ENCODE measurements at regions not wholly inside any gene's neighbourhood (a gene's known extent, or its start where the extent isn't known, plus 50 kb on each side); places are given as distances from the start of the nearest gene placed in this dataset.
"Not testable (repeated sequence)": the region's sequence is repeated elsewhere in the genome, so short reads cannot be mapped to it uniquely, and the experiment has no call there.

- DNase-seq = no peak
Observed at GRCh38 chr15:95021816-95022215, 790.5 kb downstream of the MCTP2 start.

GRCh38 chr15:95024351-95024750, 793.0 kb downstream of the MCTP2 start:
- peak; percentile 35 for DNase-seq

DNA sequence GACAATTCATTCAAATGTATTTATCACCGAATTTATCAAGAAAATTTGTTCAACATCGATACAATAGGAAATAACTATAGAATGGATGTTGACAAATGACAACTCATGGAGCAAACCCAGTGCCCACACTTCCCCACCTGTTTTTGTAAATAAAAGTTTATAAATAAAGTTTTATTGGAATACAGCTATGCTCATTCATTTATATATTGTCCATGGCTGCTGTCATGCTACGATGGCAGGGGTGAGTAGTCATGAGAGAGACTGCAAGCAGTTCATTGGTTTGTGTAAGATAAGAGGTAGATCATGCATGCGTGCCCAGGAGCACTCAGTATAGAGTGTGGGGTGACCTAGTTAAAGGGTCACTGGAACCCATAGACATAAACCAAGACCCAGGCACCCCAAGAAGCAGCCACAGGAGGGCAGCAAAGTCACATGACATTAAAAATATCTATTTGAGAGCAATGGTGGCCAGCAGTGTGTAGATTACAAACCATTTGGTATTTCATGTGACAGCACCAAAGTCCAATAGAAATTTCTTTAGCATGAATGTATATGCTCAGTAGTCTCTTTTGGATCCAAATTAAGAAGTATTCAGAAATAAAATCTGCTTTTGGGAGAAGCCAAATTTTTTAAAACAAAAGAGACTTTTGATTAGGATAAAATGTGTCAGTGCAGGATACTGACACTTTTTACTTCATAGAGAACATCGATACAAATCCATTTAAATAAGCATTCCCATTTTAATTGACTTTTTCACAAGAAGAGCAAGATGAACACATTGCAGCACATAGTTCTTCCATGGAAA, 794.8 kb downstream of the MCTP2 start:
- DNase-seq = peak; percentile 73

- DNase-seq = no peak
Observed at GRCh38 chr15:95027981-95028380, 796.6 kb downstream of the MCTP2 start.

- DNase-seq = no peak
Observed at GRCh38 chr15:95032156-95032555, 800.8 kb downstream of the MCTP2 start.

- no peak for DNase-seq
Observed at GRCh38 chr15:95035106-95035505, 803.7 kb downstream of the MCTP2 start.

DNA sequence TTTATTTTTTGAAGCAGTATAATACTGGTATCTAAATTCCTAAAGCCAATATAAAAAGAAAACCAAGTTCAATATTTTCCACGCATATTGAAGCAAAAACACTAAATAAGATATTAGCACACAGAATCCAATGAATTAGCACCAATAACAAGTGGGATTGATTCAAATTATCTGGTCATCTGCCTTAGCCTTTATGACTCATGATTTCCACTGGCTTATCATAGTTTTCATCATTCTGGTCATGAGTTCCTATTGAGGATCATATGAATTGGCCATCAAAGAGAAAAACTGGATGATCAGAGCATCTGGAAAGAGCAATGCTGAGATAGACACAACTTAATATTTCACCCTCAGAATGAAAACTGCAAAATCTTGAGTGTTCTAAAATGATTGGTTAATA, 809.9 kb downstream of the MCTP2 start:
- DNase-seq = no peak

DNA sequence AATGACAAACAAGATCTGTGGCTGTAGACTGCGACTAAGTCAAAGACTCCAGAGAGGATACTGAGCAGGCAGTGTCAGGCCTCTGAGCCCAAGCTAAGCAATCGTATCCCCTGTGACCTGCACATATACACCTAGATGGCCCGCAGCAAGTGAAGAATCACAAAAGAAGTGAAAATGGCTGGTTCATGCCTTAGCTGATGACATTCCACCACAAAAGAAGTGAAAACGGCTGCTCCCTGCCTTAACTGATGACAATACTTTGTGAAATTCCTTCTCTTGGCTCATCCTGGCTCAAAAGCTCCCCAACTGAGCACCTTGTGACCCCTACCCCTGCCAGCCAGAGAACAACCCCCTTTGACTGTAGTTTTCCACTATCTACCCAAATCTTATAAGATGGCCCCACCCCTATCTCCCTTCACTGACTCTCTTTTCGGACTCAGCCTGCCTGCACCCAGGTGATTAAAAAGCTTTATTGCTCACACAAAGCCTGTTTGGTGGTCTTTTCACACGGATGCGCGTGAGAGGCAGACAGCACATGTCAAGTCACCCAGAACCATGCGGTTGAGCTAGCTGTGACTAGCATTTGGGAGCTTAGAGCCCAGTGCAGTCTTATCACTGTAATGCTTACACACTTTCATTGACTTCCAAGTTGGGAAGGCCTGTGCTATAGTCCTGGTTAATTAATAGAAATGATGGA, 812.0 kb downstream of the MCTP2 start:
- DNase-seq = not testable (repeated sequence)

DNA sequence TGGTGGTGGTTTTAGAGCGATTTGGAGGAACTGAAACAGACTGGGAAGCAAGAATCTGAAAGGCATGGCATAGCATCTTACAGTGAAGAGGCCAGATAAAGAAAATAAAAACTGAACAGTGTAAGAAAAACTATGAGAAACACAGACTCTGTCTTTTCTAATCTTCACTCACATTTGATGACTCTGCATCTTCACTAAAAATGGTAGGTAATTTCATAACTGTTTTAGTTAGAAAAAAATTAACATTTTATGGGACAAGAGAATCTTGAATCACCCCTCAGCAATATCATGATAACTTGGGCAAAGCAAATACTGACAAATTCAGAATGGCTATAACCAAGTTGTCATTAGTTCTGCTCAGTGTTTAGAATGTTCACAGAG, 812.6 kb downstream of the MCTP2 start:
- DNase-seq = no peak

DNA sequence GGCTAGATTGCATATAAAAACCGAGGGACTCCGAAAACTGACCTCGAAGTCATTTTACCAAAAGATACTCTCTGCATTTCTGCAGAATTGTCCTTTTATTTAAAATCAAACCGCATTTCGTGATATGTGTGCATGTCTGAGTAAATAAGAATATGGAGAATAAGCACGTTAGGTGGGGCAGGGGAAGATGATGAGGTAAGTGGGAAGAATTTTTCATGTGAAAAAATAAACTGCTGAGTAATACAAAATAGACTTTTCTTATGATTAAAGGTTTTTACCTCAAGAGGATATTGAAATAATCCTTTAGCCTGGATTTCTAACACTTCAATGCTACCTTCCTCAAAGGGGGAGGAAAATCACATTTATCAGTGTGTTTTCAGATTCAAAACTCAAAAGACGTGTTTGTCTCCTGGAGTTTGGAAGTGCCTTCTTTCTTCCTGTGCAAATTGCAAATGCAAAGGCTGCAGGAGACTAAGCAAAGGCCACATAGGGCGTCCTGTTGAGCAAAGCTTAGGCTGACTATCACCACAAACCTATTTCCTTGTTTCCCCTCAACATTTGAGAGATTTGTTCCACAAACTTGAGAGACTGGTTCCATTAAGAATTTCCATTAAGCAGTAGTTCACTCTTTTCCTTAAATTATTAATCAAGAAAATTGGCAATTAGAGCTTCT, 813.5 kb downstream of the MCTP2 start:
- no peak for DNase-seq

DNA sequence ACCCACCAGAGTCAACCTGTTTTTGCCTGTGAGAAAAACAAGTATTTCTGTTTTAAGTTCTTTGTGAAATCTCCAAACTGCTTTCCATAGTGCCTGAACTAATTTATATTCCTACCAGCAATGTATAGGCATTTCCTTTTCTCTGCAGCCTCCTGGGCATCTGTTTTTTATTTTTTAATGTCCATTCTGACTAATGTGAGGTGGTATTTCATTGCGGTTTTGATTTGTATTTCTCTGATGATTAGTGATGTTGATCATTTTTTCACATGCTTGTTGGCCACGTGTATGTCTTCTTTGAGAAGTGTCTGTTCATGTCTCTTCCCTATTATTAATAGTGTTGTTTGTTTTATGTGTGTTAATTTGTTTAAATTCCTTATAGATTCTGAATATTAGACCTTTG, 820.5 kb downstream of the MCTP2 start:
- DNase-seq = no peak

- DNase-seq = no peak
Observed at GRCh38 chr15:95059346-95059905, 828.1 kb downstream of the MCTP2 start.

- DNase-seq = no peak
Observed at GRCh38 chr15:95068701-95069521, 837.5 kb downstream of the MCTP2 start.

DNA sequence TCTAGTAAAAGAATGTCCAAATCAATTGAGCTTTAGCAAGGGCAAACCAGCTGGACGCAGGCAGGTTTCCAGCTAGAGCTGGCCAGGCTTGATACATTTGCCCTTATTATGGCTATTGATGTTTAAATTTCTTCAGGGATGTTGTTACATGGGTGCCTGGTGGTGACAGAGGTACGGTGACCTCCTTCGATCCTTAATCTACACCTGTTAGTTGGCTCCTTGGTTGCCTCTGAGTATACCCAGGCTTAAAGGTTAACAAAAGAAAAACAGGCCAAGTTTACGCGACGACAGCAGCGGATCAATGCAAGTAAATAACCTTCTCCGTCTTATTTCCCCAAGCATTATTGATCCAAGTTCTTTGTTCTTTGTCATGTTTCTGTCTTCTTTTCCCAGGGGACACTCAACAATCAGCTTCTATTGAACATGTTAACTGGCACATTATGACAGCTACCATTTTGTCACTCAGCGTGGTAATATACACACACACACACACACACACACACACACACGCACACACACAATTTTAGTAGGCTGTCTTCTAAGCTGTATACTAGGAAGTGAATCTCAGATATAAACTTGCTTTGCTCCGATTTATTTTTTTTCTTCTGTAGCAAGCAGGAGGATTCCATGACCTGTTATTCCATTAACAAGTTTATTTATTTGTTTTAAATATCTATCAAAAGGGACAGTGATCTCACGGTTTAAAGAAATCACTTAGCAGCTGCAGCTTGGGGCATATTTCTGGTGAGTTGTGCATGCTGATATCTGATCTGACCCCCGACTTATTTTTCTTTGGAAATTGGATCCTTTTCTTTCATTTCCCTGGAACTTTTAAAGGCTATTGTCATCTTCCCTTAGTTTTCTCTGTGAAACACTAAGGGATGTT, 844.7 kb downstream of the MCTP2 start:
- DNase-seq = no peak

- no peak for DNase-seq
Observed at GRCh38 chr15:95076678-95076990, 845.3 kb downstream of the MCTP2 start.

DNA sequence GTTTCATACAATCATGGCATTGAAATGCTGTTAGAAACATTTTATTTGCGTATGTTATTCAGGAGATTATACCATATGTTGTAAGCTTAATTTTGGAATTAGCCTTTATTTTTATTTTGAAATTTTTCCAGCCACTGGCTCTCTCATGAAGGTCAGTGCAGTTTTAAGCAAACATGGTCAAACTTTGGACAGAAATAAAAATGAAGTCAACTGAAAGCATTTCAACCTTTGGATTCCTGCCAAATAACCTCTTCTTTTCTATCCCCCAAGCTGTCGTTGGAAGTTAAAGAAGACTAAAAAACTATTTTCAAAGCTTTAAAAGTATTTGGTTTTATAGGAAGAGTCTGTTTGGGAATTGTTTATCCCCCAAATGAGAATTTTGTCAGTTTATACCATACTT, 846.6 kb downstream of the MCTP2 start:
- DNase-seq = no peak

- DNase-seq = not testable (repeated sequence)
Observed at GRCh38 chr15:95080228-95080627, 848.9 kb downstream of the MCTP2 start.

GRCh38 chr15:95085056-95085455, 853.7 kb downstream of the MCTP2 start:
- no peak for DNase-seq

GRCh38 chr15:95086531-95087252, 855.3 kb downstream of the MCTP2 start:
- DNase-seq = no peak

GRCh38 chr15:95087253-95087609, 855.9 kb downstream of the MCTP2 start:
- DNase-seq = no peak

DNA sequence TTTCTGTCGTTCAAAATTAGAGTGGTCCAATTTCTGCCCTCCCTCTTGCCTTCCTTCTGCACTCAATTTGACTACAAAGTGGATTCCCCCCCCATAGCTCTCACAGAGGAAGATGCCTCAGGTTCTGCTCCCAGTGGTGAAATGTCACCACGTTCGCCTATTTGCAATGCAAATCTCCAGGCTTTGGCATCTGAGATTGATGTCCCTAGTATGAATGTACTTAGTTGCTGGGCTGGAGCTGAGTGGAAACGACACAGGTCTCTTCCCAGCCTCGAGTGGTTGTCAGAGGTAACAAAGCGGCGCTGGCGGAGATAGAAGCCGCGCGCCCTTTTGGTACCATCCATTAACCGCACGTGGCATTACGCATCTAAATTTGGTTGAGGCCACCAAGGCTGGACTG, 860.1 kb downstream of the MCTP2 start:
- no peak for DNase-seq

Data from OCI-M1 (cell line).